Mucosa of gallbladder (tissue), 1 donor: ENCODE measurements at regions not wholly inside any gene's neighbourhood (a gene's known extent, or its start where the extent isn't known, plus 50 kb on each side); places are given as distances from the start of the nearest gene placed in this dataset.
A peak's percentile ranks its signal among the peaks of the same experiment; 100 is the strongest.
"Not testable (repeated sequence)": the region's sequence is repeated elsewhere in the genome, so short reads cannot be mapped to it uniquely, and the experiment has no call there.

Experiments
- DNase-seq: peaks from one replicate; pipeline ENCODE4 v3.0.0-alpha.2; 2020; ENCODE audit warnings: low spot score
- donor health status: DM: no; HTN: no; CAD: no.

DNA sequence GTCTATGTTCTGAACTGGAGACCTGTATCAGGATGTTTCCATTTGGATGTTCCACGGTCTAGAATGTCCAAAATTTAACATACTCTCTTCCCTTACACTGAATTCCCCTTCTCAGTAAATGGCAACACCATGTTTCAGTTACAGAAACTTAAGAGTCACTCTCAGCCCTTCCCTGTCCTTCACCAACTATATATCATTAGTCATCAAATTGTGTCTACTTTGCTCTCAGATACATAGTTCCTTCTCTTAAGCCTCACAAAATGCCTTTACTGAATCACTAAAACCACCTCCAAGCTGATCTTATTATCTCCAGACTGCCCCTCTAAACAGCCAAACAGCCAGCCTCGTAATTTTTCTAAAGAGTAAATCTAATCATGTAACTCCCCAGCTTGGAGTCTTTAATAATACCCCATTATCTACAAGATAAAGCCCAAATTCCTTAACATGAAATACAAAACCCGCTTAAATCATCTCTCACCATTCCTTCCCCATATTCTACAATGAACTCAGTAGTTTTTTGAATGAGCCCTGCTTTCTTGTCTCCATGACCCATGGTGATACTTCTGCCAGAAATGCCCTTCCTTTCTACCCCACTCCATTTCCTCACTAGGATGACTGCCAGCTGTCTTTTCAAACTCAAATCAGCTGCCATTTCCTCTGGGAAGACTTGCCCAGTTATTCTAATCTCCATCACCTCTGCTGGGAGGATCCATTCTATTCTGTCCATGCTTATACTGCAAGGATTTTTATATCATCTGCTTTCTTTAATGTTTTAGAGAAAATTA is 102.7 kb upstream of the ARHGAP42 start:
- no peak for DNase-seq

DNA sequence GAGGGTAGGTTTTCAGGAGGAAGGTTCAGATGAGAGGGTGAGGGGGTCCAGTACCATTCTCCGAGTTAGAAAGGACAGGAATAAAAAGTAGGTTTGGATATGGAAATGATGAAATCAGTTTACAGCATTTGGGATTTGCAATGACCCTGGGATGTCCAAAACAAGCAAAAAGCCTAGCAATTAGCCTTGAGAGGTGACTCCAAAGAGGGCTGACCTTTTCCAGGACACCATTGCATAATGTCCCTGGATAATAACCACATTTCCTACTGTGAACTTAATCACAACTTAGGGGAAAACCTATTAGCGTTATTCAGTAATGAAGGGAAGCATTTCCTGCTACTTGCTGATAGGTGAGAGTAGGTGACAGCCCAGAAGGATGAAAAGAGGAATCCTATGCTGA is 101.4 kb upstream of the ARHGAP42 start:
- no peak for DNase-seq

DNA sequence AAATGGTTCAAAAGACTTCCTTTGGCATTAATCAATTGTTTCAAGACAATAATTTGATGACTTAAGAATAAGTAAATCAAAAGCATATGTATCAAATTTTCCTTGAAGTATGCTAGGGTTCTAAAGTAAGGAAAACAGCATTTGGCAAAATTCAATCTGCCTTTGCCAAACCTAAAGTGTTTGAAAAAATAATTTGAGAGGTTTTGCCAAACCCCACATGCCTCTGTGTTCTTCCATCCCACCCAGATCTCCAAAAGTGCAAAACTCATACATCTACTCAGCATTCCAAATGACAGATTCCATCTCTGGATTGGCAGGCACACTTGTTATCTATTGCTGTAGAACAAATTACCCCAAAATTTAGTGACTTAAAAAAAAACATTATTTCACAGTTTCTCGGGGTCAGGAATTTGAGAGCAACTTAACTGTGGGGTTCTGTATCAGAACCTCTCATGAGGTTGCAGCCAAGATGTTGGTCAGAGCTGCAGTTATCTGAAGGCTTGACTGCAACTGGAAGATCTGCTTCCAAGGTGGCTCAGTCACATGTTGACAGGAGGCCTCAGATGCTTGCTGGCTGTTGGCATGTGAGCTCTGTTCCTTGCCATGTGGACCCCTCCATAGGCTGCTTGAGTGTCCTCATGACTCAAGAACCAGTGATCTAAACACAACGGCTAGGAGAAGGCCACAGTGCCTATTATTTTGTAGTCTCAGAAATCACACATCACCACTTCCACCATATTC is 100.6 kb upstream of the ARHGAP42 start:
- no peak for DNase-seq

DNA sequence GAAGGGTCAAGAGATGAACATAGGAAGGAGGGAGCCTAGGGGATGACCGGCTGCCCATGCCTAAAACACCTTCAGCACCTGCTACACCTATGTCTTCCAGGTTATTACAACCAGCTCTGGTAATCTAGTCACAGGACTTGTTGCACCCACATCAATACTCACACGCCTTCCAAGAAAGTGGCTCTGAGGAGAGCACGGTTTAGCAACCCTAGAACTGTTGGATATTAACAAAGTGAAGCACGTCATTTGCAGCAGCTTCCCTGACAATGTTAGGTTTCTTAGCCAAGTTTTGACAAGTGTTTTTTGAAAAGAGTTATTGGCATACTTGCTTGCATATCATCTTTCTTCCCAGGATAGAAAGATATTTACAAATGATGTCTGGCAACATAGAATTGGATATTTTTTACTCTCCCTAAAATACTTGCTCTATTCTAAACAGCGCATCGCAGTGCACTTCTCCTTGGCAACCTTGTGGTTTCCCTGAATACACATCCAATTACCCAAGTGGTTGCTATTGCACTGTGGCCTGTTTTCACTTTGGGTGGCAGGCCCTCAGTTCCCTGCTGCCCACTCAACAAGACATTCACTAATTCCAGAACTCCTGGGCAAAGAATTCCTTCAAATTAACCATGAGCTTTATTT is 94.3 kb upstream of the ARHGAP42 start:
- no peak for DNase-seq

DNA sequence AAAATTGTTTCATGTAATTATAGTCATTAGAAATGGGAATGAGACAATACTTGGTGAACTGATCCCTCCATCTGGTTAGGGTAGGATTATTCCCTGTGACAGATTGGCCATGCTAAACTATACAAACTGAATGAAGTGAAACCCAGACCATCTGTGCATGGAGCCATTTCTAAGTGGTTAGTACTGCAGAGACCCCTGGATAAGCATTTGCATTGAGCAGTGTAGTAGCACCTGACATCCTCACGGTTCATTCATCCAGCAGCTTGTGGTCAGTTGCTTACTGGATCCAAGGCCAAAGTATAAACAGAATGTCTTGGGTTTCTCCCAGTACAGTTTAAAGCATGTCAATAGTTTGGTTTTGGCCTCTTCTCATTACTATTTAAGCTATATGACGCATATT is 93.8 kb upstream of the ARHGAP42 start:
- no peak for DNase-seq

DNA sequence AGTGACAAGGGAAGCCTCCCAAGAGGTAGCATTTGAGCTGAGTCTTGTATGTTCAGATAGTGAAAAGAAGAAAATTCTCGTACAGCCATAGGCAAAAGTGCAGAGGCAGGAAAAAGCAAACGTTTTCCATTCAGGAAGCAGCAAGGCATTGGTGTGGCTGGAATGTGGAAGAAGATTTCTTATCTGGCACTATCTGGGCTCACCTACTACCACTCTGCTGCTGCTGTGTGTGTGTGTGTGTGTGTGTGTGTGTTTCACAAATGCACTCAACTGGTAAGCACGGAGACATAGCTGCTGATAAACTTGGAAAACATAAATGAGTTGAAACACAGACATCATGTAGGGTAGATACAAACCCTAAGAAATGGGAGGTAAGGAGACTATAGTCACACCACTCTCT is 92.8 kb upstream of the ARHGAP42 start:
- DNase-seq = no peak

DNA sequence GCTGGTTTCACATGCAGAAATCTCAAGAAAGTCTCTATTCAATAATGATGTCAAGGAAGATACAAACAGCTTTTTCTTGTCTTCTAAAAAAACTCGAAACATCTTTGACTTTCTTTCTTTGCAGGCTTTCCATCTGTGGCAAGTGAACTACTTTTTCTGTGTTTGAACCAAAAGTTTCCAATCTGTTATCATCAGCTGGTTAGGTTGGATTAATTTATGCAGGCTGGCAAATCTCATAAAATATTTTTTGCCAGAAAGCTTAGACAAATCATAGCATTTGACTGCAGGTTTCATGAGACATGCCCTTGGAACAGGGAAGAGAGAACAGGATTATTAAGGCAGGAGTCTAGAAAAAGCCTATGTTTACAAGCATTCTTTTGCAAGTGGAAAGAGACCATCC is 86.1 kb upstream of the ARHGAP42 start:
- no peak for DNase-seq

DNA sequence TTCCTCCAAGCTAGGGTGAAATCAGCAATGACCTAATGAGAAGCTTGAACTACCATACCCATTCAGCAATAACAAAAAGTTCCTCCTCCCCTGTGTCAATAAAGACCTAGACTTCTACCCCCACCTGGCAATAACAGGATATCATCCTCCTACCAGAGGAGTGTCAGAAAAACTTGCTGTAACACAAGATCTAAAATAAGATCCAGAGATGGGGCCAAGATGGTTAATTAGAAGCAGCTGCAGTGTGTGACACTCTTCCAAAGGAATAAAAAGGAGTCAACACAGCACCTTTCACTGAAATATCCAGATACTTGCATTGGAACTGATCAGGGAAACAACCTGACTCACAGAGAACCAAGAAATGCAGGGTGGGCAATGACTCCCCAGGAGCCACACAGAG is 84.4 kb upstream of the ARHGAP42 start:
- no peak for DNase-seq

DNA sequence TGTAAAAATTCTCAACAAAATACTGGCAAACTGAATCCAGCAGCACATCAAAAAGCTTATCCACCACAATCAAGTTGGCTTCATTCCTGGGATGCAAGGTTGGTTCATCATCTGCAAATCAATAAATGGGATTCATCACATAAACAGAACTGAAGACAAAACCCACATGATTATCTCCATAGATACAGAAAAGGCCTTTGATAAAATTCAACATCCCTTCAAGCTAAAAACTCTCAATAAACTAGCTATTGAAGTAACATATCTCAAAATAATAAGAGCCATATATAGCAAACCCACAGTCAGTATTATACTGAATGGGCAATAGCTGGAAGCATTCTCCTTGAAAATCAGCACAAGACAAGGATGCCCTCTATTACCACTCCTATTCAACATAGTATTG is 79.3 kb upstream of the ARHGAP42 start:
- not testable (repeated sequence) for DNase-seq

DNA sequence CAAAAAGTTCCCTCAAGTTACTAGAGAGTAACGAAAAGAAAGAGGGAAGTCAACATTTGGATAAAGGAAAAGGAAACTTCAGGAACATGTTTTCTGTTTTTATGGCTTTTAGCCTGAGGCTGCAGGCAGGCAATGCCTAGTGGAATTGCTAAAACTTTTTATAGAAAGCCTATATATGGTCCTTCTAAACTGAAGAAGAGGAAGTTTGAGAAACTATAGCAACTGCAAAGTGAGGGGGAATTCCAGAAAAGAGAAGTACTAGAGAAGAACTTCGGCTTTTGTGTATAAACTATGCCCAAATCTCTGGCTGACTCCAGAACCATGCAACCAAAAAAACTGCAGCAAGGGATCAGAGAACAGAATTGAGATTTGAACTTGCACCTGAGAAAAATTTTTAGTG is 74.3 kb upstream of the ARHGAP42 start:
- no peak for DNase-seq

DNA sequence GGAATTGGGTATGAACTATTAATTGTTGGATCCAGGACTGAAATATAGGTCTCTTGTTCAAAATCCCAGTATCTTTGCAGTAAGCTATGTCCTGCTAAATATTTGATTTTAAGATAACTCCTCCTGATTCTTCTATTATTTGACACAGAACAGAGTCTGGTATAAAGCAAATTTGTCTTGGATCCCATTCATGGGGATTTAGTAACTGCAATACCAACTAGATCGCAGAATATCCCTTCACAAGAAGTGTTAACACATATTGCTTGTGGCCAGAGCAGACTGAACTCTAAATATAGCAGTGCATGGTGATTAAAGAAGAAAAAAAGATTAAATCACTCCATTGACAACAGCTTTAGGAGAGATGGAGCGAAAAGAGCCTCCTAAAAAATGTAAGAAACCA is 68.2 kb upstream of the ARHGAP42 start:
- no peak for DNase-seq

DNA sequence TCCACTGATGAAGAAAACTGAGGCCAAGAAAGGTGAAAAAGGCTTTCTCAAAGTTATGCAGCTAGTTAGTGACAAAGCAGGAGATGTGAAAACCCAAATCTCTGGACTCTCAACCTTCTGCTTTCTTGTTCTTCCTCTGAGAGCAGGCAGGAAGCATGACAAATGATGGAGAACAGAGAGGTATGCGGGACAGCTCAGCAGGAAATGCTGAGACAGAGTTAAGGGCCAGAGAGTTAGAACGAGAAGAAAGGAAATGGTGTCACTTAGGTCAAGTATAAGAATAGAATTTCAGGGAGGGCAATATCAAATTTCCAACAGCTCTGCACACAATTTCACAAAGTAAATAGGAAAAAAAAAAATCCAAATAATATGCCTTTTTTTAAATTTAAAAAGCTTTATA is 67.6 kb upstream of the ARHGAP42 start:
- no peak for DNase-seq

DNA sequence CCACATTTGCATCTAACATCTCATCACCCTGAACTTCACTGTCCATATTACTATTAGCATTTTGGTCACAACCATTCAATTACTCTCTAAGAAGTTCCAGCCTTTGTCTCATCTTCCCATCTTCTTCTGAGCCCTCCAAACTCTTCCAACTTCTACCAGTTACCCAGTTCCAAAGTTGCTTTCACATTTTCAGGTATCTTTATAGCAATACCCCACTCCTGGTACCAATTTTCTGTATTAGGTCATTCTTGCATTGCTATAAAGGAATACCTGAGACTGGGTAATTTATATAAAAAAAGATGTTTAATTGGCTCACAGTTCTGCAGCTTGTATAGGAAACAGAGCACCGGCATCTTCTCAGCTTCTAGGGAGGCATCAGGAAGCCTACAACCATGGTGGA is 64.7 kb upstream of the ARHGAP42 start:
- no peak for DNase-seq

DNA sequence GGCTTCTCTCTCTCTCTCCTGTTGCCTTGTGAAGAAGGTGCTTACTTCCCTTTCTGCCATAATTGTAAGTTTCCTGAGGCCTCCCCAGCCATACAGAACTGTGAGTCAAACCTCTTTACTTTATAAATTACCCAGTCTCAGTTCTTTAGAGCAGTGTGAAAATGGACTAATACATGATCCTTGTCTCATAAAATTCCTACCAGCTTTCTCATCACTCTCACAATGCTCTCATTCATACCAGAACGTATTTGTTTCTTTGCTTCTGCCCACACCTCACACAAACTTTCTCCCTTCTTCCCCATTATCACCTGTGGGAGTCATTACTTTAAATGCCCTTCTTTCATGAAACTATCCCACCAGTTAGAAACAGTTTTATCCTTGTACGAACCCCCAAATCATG is 62.7 kb upstream of the ARHGAP42 start:
- no peak for DNase-seq

DNA sequence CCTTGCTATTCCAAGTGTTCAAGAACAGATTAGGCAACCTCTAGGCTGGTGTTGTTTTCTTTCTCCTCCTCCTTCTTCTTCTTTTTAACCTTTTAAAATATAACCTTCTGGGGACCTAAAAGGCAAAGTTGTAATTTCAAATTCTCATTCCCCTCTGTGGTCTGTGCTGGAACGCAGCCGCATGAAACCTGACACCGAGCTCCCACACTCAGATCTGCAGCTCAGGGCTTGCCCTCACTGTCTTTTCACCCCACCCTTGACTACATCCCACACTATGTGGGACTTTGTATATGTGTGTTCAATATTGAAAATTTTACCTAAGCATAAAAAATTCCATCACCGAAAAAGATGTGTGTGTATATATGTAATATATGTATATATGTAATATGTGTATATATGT is 62.0 kb upstream of the ARHGAP42 start:
- no peak for DNase-seq

DNA sequence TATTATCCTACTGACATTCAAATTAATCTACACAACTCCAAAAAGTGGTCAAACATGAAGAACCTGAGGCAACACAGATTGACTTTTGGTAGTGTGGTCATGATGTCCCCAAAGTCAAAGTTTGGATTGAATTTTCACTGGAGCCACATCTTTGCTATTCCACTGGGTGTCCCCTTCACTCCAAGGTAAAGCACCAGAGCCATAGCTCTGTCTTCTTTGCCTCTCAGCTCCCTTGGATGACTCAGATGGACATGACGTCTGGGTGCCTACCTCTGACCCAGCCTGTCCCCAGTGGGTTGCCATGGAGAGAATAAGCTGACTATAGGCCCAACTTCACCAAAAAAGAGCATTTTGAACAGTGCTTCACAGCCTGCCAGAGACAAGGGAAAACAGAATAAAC is 57.4 kb upstream of the ARHGAP42 start:
- DNase-seq = no peak

DNA sequence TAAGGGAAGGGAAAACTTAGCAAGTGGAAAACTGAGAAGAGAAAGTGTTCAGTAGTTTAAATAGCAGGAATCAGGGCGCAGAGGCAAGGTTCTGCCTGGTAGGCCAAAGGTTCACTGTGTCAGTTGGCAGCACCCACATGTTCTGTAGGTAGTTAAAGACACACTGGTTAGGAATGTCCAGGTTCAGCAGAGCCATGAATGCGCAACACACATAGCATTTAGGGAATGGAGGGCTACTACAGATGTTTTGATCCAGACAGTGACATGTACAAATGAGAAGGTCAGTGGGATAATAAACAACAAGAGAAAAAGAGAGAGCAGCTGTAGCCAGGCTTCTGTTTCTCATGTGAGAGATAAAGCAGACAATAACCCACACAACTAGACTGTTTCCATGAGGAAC is 56.2 kb upstream of the ARHGAP42 start:
- DNase-seq = peak; percentile 12

DNA sequence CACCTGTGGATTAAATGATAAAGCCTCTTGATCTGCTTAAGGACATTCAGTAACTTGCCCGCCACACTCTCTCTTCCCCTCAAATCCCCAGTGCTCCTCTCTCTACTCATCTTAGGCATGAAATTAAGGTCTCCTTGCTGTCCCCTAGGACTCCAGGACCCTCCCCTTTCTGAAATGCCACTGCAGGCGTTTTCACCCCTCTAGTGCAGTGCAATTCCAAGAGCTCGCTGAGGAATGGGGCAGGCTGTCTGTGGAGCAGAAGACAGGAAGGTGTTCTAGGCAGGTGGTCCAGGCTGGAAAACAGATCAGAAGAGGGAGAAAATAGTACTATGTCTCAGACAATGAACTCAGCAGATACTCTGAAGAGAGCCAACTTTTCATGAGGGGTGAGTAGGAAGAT is 55.8 kb upstream of the ARHGAP42 start:
- DNase-seq = no peak

DNA sequence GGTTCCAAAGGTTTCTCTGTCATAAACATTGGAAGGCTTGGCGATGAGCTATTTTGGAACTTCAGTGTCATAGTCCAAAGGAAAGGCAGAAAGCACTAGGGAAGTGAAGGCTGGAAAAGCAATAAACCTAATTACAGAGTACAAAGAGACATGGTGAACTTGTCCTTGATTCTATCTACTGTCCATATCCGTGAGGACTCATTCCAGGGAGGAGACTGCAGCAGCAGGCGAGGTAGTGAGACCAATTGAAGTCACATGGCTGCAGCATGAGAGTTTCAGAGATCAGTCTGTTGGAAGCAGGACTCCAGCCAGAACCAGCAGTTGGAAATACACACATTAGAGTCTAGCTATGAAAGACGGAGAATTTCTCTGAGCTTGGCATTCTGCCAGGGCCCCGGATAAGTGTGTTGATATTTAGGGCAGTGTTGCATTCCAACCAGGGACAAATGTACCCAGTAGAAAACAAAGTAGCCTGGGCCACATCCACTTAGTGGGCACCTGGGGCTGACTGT is 54.1 kb upstream of the ARHGAP42 start:
- peak; percentile 63 for DNase-seq

DNA sequence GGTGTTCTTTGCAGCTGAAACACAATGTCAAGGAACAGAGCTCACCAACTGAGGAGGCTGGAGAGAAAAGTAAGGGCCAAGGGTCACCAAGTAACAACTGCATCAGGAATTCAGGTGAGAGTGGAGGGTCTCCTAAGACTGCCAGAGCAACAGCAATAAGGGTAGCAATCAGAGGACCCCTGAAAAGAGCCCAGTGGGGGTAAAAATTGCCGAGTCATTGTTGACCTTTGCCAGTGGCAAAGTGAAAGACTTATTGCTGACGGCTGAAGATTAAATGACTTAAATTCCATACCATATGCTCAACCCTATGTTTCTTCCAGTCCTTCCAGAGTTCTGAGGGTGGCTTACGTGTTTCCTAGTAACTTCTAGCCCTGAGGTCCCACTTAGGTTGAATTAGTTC is 51.9 kb upstream of the ARHGAP42 start:
- DNase-seq = no peak

DNA sequence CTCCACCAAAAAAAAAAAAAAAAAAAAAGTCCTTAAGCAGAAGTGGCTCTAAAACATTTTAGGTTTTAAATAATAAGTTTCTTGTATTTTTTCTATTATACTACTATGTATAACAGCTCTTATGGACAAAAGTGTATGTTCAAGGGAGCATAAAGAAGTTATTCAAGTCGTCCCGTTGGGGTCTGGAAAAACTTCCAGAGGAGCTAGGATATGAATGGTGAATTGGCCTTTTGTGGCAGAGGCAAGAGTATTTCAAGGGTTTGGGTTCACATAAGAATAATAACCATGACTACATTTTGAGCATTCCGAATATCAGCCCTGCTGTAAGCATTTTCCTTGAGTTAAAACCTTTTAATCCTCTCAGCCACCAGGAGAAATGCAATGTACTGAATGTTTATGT is 50.6 kb upstream of the ARHGAP42 start:
- no peak for DNase-seq
